GM12891 (cell line): ENCODE measurements at regions not wholly inside any gene's neighbourhood (a gene's known extent, or its start where the extent isn't known, plus 50 kb on each side); places are given as distances from the start of the nearest gene placed in this dataset.

Experiments
- POLR2A ChIP-seq: IDR thresholded peaks from 2 replicates; pipeline ENCODE4 v1.6.1; 2011; ENCODE audit warnings: low read depth, low read length, control low read depth
- POLR2AphosphoS5 ChIP-seq: IDR thresholded peaks from 2 replicates; pipeline ENCODE4 v1.6.1; 2011; ENCODE audit warnings: low read depth, low read length, control low read depth
- POU2F2 ChIP-seq: IDR thresholded peaks from 2 replicates; pipeline ENCODE4 v1.6.1; 2011; ENCODE audit warnings: low read depth, mild to moderate bottlenecking, control low read depth, low read length, moderate library complexity
- TAF1 ChIP-seq: IDR thresholded peaks from 2 replicates; pipeline ENCODE4 v1.6.1; 2011; ENCODE audit warnings: low read depth, low read length, control low read depth

- TF ChIP-seq POLR2A (no peak), POLR2AphosphoS5 (no peak), TAF1 (no peak), POU2F2 (no peak)
These were observed 104.8 kb downstream of the KIF26A start for GRCh38 chr14:104243200-104243599.
